Stimulated activated naive B cell treated with anti-CD40 and anti-IgM and Interleukin-4, amounts not matched to agents 10 μg/mL and 1 μg/mL and 100 μg/mL, for 72 hours (primary cell): ENCODE measurements at regions not wholly inside any gene's neighbourhood (a gene's known extent, or its start where the extent isn't known, plus 50 kb on each side); places are given as distances from the start of the nearest gene placed in this dataset.

Source experiments
- ATAC-seq, 2 donors: fragments of 150-1000 bp; cut with Tn5 transposase; replicated peaks; 2 replicates each; pipeline ENCODE4 v1.10.0; 2021; ENCODE audit warnings: moderate library complexity in 1 of 2
- DNase-seq: peaks from one replicate; pipeline ENCODE4 v3.0.0; 2021
- H3K27ac Mint-ChIP-seq: one replicate; pipeline ENCODE4 v1.8.0; 2022; ENCODE audit warnings: mild to moderate bottlenecking, mixed read lengths
- H3K27me3 Mint-ChIP-seq, 2 donors: one replicate each; pipeline ENCODE4 v1.8.0; 2022; ENCODE audit warnings: mixed read lengths in 2 of 2
- H3K36me3 Mint-ChIP-seq, 2 donors: one replicate each; pipeline ENCODE4 v1.8.0; 2022; ENCODE audit warnings: mixed read lengths in 2 of 2, mild to moderate bottlenecking in 1 of 2
- H3K4me1 Mint-ChIP-seq, 2 donors: one replicate each; pipeline ENCODE4 v1.8.0; 2022; ENCODE audit warnings: mixed read lengths in 2 of 2, mild to moderate bottlenecking in 1 of 2
- H3K4me3 Mint-ChIP-seq, 2 donors: one replicate each; pipeline ENCODE4 v1.8.0; 2022; ENCODE audit warnings: mild to moderate bottlenecking in 2 of 2, mixed read lengths in 2 of 2, moderate library complexity in 1 of 2
- H3K9me3 Mint-ChIP-seq, 2 donors: one replicate each; pipeline ENCODE4 v1.8.0; 2022; ENCODE audit warnings: mixed read lengths in 2 of 2, mild to moderate bottlenecking in 1 of 2

- ATAC-seq (no peak), DNase-seq (no peak)
- H3K4me1 Mint-ChIP-seq: no peaks in the 10 kb centered on the region
- H3K4me3 Mint-ChIP-seq: no peak overlapping the region
- H3K27ac Mint-ChIP-seq: no peak overlapping the region
- no peaks in the 10 kb centered on the region for H3K36me3 Mint-ChIP-seq
- H3K9me3 Mint-ChIP-seq: peaks cover 1 to 3% of the 10 kb centered on the region in 2 donors
- H3K27me3 Mint-ChIP-seq: peaks cover 0 to 9% of the 10 kb centered on the region in 2 donors
These were observed 217.2 kb upstream of the FOXA2 start for GRCh38 chr20:22801528-22801927.

GRCh38 chr20:22802296-22802695 lies 217.9 kb upstream of the FOXA2 start:
- no peaks in the 10 kb centered on the region for H3K36me3 Mint-ChIP-seq
- H3K9me3 Mint-ChIP-seq: peaks cover 0 to 3% of the 10 kb centered on the region in 2 donors

GRCh38 chr20:22805219-22805618 lies 220.8 kb upstream of the FOXA2 start:
- ATAC-seq: no peak
- H3K9me3 Mint-ChIP-seq: peaks cover 0 to 1% of the 10 kb centered on the region in 2 donors
- H3K4me3 Mint-ChIP-seq: no peak overlapping the region
- peaks cover 0 to 9% of the 10 kb centered on the region in 2 donors for H3K27me3 Mint-ChIP-seq
- no peaks in the 10 kb centered on the region for H3K36me3 Mint-ChIP-seq
- no peak for DNase-seq
- no peaks in the 10 kb centered on the region for H3K4me1 Mint-ChIP-seq
- no peak overlapping the region for H3K27ac Mint-ChIP-seq

More at GRCh38 chr20:22802296-22802695, 217.9 kb upstream of the FOXA2 start:
- ATAC-seq (no peak), DNase-seq (no peak)
- no peaks in the 10 kb centered on the region for H3K4me1 Mint-ChIP-seq
- peaks cover 0 to 9% of the 10 kb centered on the region in 2 donors for H3K27me3 Mint-ChIP-seq
- H3K27ac Mint-ChIP-seq: no peak overlapping the region
- H3K4me3 Mint-ChIP-seq: no peak overlapping the region

- DNase-seq (no peak), ATAC-seq (no peak)
- H3K9me3 Mint-ChIP-seq: peaks cover 0 to 1% of the 10 kb centered on the region in 2 donors
- H3K4me1 Mint-ChIP-seq: no peaks in the 10 kb centered on the region
- H3K27me3 Mint-ChIP-seq: peaks cover 0 to 9% of the 10 kb centered on the region in 2 donors
- H3K36me3 Mint-ChIP-seq: no peaks in the 10 kb centered on the region
- no peak overlapping the region for H3K27ac Mint-ChIP-seq
- H3K4me3 Mint-ChIP-seq: no peak overlapping the region
These were observed 221.6 kb upstream of the FOXA2 start for GRCh38 chr20:22805996-22806395.

- H3K9me3 Mint-ChIP-seq: peaks cover 0 to 1% of the 10 kb centered on the region in 2 donors
- no peak overlapping the region for H3K27ac Mint-ChIP-seq
- no peaks in the 10 kb centered on the region for H3K4me1 Mint-ChIP-seq
- no peaks in the 10 kb centered on the region for H3K36me3 Mint-ChIP-seq
- ATAC-seq (no peak), DNase-seq (no peak)
- H3K4me3 Mint-ChIP-seq: no peak overlapping the region
- H3K27me3 Mint-ChIP-seq: peaks cover 0 to 9% of the 10 kb centered on the region in 2 donors
These were observed 222.7 kb upstream of the FOXA2 start for GRCh38 chr20:22807045-22807444.

- Mint-ChIP-seq H3K4me1 (no peaks in the 10 kb centered on the region), H3K27ac (no peak overlapping the region), H3K9me3 (peaks cover 0 to 1% of the 10 kb centered on the region in 2 donors), H3K36me3 (no peaks in the 10 kb centered on the region), H3K4me3 (no peak overlapping the region), H3K27me3 (peaks cover 0 to 4% of the 10 kb centered on the region in 2 donors)
- no peak for DNase-seq
- ATAC-seq: no peak
These were observed 223.4 kb upstream of the FOXA2 start for GRCh38 chr20:22807646-22808244.

GRCh38 chr20:22808628-22809027 lies 224.3 kb upstream of the FOXA2 start:
- ATAC-seq: no peak
- H3K9me3 Mint-ChIP-seq: peaks cover 0 to 1% of the 10 kb centered on the region in 2 donors
- no peaks in the 10 kb centered on the region for H3K36me3 Mint-ChIP-seq
- no peak overlapping the region for H3K27ac Mint-ChIP-seq
- no peaks in the 10 kb centered on the region for H3K4me1 Mint-ChIP-seq
- DNase-seq: no peak
- H3K27me3 Mint-ChIP-seq: peaks cover 5 to 9% of the 10 kb centered on the region in 2 donors
- no peak overlapping the region for H3K4me3 Mint-ChIP-seq

GRCh38 chr20:22810030-22810429 lies 225.1 kb upstream of the SSTR4 start:
- Mint-ChIP-seq H3K4me3 (no peak overlapping the region), H3K9me3 (peaks cover 0 to 1% of the 10 kb centered on the region in 2 donors), H3K27ac (no peak overlapping the region), H3K27me3 (peaks cover 9 to 13% of the 10 kb centered on the region in 2 donors), H3K4me1 (no peaks in the 10 kb centered on the region), H3K36me3 (no peaks in the 10 kb centered on the region)
- DNase-seq (no peak), ATAC-seq (no peak)

GRCh38 chr20:22810626-22811569 lies 224.2 kb upstream of the SSTR4 start:
- Mint-ChIP-seq H3K27ac (no peak overlapping the region), H3K4me3 (no peak overlapping the region), H3K9me3 (peaks cover 0 to 1% of the 10 kb centered on the region in 2 donors), H3K4me1 (no peaks in the 10 kb centered on the region), H3K36me3 (no peaks in the 10 kb centered on the region), H3K27me3 (peaks cover 11 to 13% of the 10 kb centered on the region in 2 donors)
- no peak for DNase-seq
- no peak for ATAC-seq

- H3K36me3 Mint-ChIP-seq: no peaks in the 10 kb centered on the region
- DNase-seq: no peak
These were observed 220.5 kb upstream of the SSTR4 start for GRCh38 chr20:22814471-22815205.

GRCh38 chr20:22815206-22815551 lies 219.9 kb upstream of the SSTR4 start:
- no peaks in the 10 kb centered on the region for H3K4me1 Mint-ChIP-seq
- H3K27me3 Mint-ChIP-seq: peaks cover 11 to 13% of the 10 kb centered on the region in 2 donors
- H3K36me3 Mint-ChIP-seq: no peaks in the 10 kb centered on the region
- no peaks in the 10 kb centered on the region for H3K9me3 Mint-ChIP-seq
- no peak for DNase-seq
- no peak overlapping the region for H3K4me3 Mint-ChIP-seq
- no peak for ATAC-seq
- H3K27ac Mint-ChIP-seq: no peak overlapping the region

More at GRCh38 chr20:22814471-22815205, 220.5 kb upstream of the SSTR4 start:
- H3K27ac Mint-ChIP-seq: no peak overlapping the region
- H3K27me3 Mint-ChIP-seq: peaks cover 11 to 13% of the 10 kb centered on the region in 2 donors
- no peak overlapping the region for H3K4me3 Mint-ChIP-seq
- H3K9me3 Mint-ChIP-seq: no peaks in the 10 kb centered on the region
- no peak for ATAC-seq
- H3K4me1 Mint-ChIP-seq: no peaks in the 10 kb centered on the region

GRCh38 chr20:22815603-22816315 lies 219.4 kb upstream of the SSTR4 start:
- Mint-ChIP-seq H3K9me3 (no peaks in the 10 kb centered on the region), H3K4me3 (no peak overlapping the region), H3K4me1 (no peaks in the 10 kb centered on the region), H3K27me3 (peaks cover 11 to 13% of the 10 kb centered on the region in 2 donors), H3K27ac (no peak overlapping the region), H3K36me3 (no peaks in the 10 kb centered on the region)
- ATAC-seq (no peak), DNase-seq (no peak)

GRCh38 chr20:22818636-22819035 lies 216.5 kb upstream of the SSTR4 start:
- peaks cover 9% of the 10 kb centered on the region in 2 donors for H3K27me3 Mint-ChIP-seq
- no peak for DNase-seq
- H3K4me3 Mint-ChIP-seq: no peak overlapping the region
- no peaks in the 10 kb centered on the region for H3K36me3 Mint-ChIP-seq
- no peak overlapping the region for H3K27ac Mint-ChIP-seq
- ATAC-seq: no peak
- no peaks in the 10 kb centered on the region for H3K9me3 Mint-ChIP-seq
- no peaks in the 10 kb centered on the region for H3K4me1 Mint-ChIP-seq

- no peak for DNase-seq
- no peaks in the 10 kb centered on the region for H3K9me3 Mint-ChIP-seq
These were observed 216.0 kb upstream of the SSTR4 start for GRCh38 chr20:22819112-22819511.

More at GRCh38 chr20:22819112-22819511, 216.0 kb upstream of the SSTR4 start:
- H3K4me3 Mint-ChIP-seq: no peak overlapping the region
- no peaks in the 10 kb centered on the region for H3K36me3 Mint-ChIP-seq
- ATAC-seq: no peak
- peaks cover 4 to 9% of the 10 kb centered on the region in 2 donors for H3K27me3 Mint-ChIP-seq
- no peaks in the 10 kb centered on the region for H3K4me1 Mint-ChIP-seq
- H3K27ac Mint-ChIP-seq: no peak overlapping the region
